Spleen (tissue), 11 donors: ENCODE measurements at regions not wholly inside any gene's neighbourhood (a gene's known extent, or its start where the extent isn't known, plus 50 kb on each side); places are given as distances from the start of the nearest gene placed in this dataset.
"Not testable (repeated sequence)": the region's sequence is repeated elsewhere in the genome, so short reads cannot be mapped to it uniquely, and the experiment has no call there.

Experiments used
- DNase-seq: peaks from one replicate; pipeline ENCODE4 v3.0.0-alpha.2; 2020
- H3K27ac ChIP-seq, 8 donors: fragments of 200-600 bp; sonication (generic) in 7 of 8; 1 replicate in 4 of 8; 2 replicates in 4 of 8; pipeline versions ENCODE4 v1.5.0 to v1.8.0; 2016 to 2021; ENCODE audit warnings: inconsistent platforms in 4 of 8, mild to moderate bottlenecking in 4 of 8, moderate library complexity in 1 of 8
- H3K27me3 ChIP-seq, 7 donors: fragments of 200-600 bp; sonication (generic) in 6 of 7; replicated peaks in 1 of 7; 1 replicate in 4 of 7; 2 replicates in 3 of 7; pipeline versions ENCODE4 v1.5.0 to v1.8.0; 2016 to 2021; ENCODE audit warnings: inconsistent platforms in 3 of 7, mild to moderate bottlenecking in 1 of 7
- H3K36me3 ChIP-seq, 6 donors: fragments of 200-600 bp; sonication (generic) in 5 of 6; 1 replicate in 4 of 6; 2 replicates in 2 of 6; pipeline versions ENCODE4 v1.5.0 to v1.8.0; 2016 to 2021; ENCODE audit warnings: inconsistent platforms in 2 of 6
- H3K4me1 ChIP-seq, 6 donors: fragments of 200-600 bp; sonication (generic) in 5 of 6; 1 replicate in 3 of 6; 2 replicates in 3 of 6; pipeline versions ENCODE4 v1.5.0 to v1.8.0; 2016 to 2021; ENCODE audit warnings: inconsistent platforms in 3 of 6
- H3K4me3 ChIP-seq, 8 donors: fragments of 200-600 bp; sonication (generic) in 7 of 8; 1 replicate in 4 of 8; 2 replicates in 4 of 8; pipeline versions ENCODE4 v1.5.0 to v1.8.0; 2016 to 2021; ENCODE audit warnings: inconsistent platforms in 4 of 8, mild to moderate bottlenecking in 4 of 8, moderate library complexity in 2 of 8
- H3K9me3 ChIP-seq, 8 donors: fragments of 200-600 bp; sonication (generic) in 7 of 8; 1 replicate in 4 of 8; 2 replicates in 4 of 8; pipeline versions ENCODE4 v1.5.0 to v1.8.0; 2016 to 2021; ENCODE audit warnings: inconsistent platforms in 4 of 8
- CTCF ChIP-seq, 11 experiments: fragments of 200-600 bp in 7 of 11; fragments of 450-650 bp in 4 of 11; sonication (generic) in 4 of 11; IDR thresholded peaks in 8 of 11; conservative IDR thresholded peaks in 3 of 11; 1 replicate in 7 of 11; 2 replicates in 4 of 11; pipeline versions ENCODE4 v1.4.0 to v1.8.0; 2016 to 2021; ENCODE audit warnings: antibody characterized with exemption in 11 of 11, inconsistent platforms in 4 of 11, mild to moderate bottlenecking in 1 of 11
- POLR2A ChIP-seq, 3 donors: fragments of 450-650 bp; IDR thresholded peaks; one replicate each; pipeline ENCODE4 v1.5.1; 2017; ENCODE audit warnings: antibody characterized with exemption in 3 of 3, mild to moderate bottlenecking in 1 of 3
- POLR2AphosphoS5 ChIP-seq, 3 donors: sonication (generic); formaldehyde crosslinking; IDR thresholded peaks; one replicate each; pipeline ENCODE4 v1.5.1; 2017; ENCODE audit warnings: antibody characterized with exemption in 3 of 3
- WGBS, 5 donors: extraction: QIAGEN DNeasy Blood & Tissue Kit in 3 of 5; methylation state at CpG; one replicate each; pipeline versions ENCODE4 v1.1.5 to v1.1.7; 2013 to 2018; 5-methylcytosine and 5-hydroxymethylcytosine counted together
- intact Hi-C: fragments of 100-400 bp; cut with DNase I; formaldehyde crosslinking; loops from one replicate; pipeline ENCODE4 v1.15.0; 2023; ENCODE audit warnings: low total_unique reads
- donor health status: healthy with polysubstance abuse.
- donor health status: DM: no; HTN: no; CAD: no; lungs with moderate emphysema.
- donor health status: DM: no; HTN: no; CAD: no.
- donor health status: Bipolar disorder and iron deficiency.
- donor health status: healthy.
- donor health status: DM: no; HTN: no; CAD: no.
- donor health status: DM: yes; HTN: yes; CAD: no.

GRCh38 chr10:4902571-4903011, 60.6 kb upstream of the AKR1C1 start:
- DNase-seq = no peak
- Histone ChIP-seq H3K4me1 (no peaks in the 10 kb centered on the region), H3K27ac (peak overlapping the region in 3 of 8 donors; percentile 41 to 52 (median 44)), H3K4me3 (no peak overlapping the region), H3K36me3 (no peaks in the 10 kb centered on the region), H3K9me3 (no peaks in the 10 kb centered on the region), H3K27me3 (no peaks in the 10 kb centered on the region)
- 53 to 67% (median 56%) methylated on average over 5 of the region's 5 CpGs for WGBS, 5 donors
- intact Hi-C loops = no loop called here
- TF ChIP-seq CTCF (IDR thresholded peaks at IDR 0.05 in 8 of 11, conservative IDR thresholded peaks at IDR 0.05 in 3 of 11) = no peak

- peak overlapping the region in 3 of 8 donors; percentile 41 to 52 (median 44) for H3K27ac ChIP-seq
- intact Hi-C loops, H3K27me3 ChIP-seq, H3K4me3 ChIP-seq, H3K36me3 ChIP-seq, H3K4me1 ChIP-seq, DNase-seq, H3K9me3 ChIP-seq: not testable (repeated sequence)
- WGBS, 5 donors = 74 to 86% (median 82%) methylated on average over 7 of the region's 7 CpGs
These were observed 60.1 kb upstream of the AKR1C1 start for GRCh38 chr10:4903126-4903525.

- DNase-seq, H3K4me3 ChIP-seq, H3K4me1 ChIP-seq, intact Hi-C loops, H3K9me3 ChIP-seq, H3K36me3 ChIP-seq, H3K27me3 ChIP-seq, H3K27ac ChIP-seq: not testable (repeated sequence)
- 90 to 100% (median 95%) methylated on average over 1 to 2 of the region's 2 CpGs for WGBS, 5 donors
These were observed 59.5 kb upstream of the AKR1C1 start for GRCh38 chr10:4903675-4904074.

- H3K4me1 ChIP-seq = no peaks in the 10 kb centered on the region
- H3K36me3 ChIP-seq = no peaks in the 10 kb centered on the region
- no peak for TF ChIP-seq POLR2AphosphoS5 (IDR thresholded peaks at IDR 0.05)
- TF ChIP-seq POLR2A (IDR thresholded peaks at IDR 0.05) = no peak
- TF ChIP-seq CTCF (IDR thresholded peaks at IDR 0.05 in 8 of 11, conservative IDR thresholded peaks at IDR 0.05 in 3 of 11) = no peak
- no peaks in the 10 kb centered on the region for H3K9me3 ChIP-seq
- 88 to 95% (median 91%) methylated on average over 6 of the region's 6 CpGs for WGBS, 5 donors
- no peak overlapping the region for H3K27ac ChIP-seq
- no peak for DNase-seq
- no peak overlapping the region for H3K4me3 ChIP-seq
- intact Hi-C loops = no loop called here
- no peaks in the 10 kb centered on the region for H3K27me3 ChIP-seq
These were observed 54.1 kb upstream of the AKR1C1 start for GRCh38 chr10:4909118-4909517.
